H9 (cell line): ENCODE measurements at regions not wholly inside any gene's neighbourhood (a gene's known extent, or its start where the extent isn't known, plus 50 kb on each side); places are given as distances from the start of the nearest gene placed in this dataset.

ENCODE experiments used
- DNase-seq: peaks from one replicate; pipeline ENCODE4 v3.0.0-alpha.2; 2017
- H2AFZ ChIP-seq: one replicate; pipeline ENCODE4 v1.6.1; 2013; ENCODE audit warnings: mild to moderate bottlenecking, low read length, control low read depth, moderate library complexity
- H2AK5ac ChIP-seq: 2 replicates; pipeline ENCODE4 v1.6.1; 2013; ENCODE audit warnings: low read length, control low read depth, mixed read lengths; ENCODE audit not compliant: insufficient read length
- H2BK120ac ChIP-seq: one replicate; pipeline ENCODE4 v1.6.1; 2013; ENCODE audit warnings: low read depth, mild to moderate bottlenecking, low read length, control low read depth, inconsistent platforms; ENCODE audit not compliant: poor library complexity, severe bottlenecking
- H2BK12ac ChIP-seq: 2 replicates; pipeline ENCODE4 v1.6.1; 2013; ENCODE audit warnings: low read length, control low read depth, mixed read lengths, low read depth; ENCODE audit not compliant: insufficient read length
- H2BK15ac ChIP-seq: 2 replicates; pipeline ENCODE4 v1.6.1; 2013; ENCODE audit warnings: low read depth, low read length, control low read depth
- H2BK20ac ChIP-seq: one replicate; pipeline ENCODE4 v1.6.1; 2013; ENCODE audit warnings: low read depth, mild to moderate bottlenecking, low read length, control low read depth, inconsistent platforms; ENCODE audit not compliant: poor library complexity, severe bottlenecking
- H2BK5ac ChIP-seq: 2 replicates; pipeline ENCODE4 v1.6.1; 2013; ENCODE audit warnings: low read length, control low read depth, mixed read lengths; ENCODE audit not compliant: insufficient read length
- H3K14ac ChIP-seq: 2 replicates; pipeline ENCODE4 v1.6.1; 2013; ENCODE audit warnings: low read length, control low read depth; ENCODE audit not compliant: insufficient read depth
- H3K18ac ChIP-seq: 2 replicates; pipeline ENCODE4 v1.6.1; 2013; ENCODE audit warnings: low read depth, mild to moderate bottlenecking, mixed read lengths, low read length, control low read depth; ENCODE audit not compliant: insufficient read length
- H3K23ac ChIP-seq: 2 replicates; pipeline ENCODE4 v1.6.1; 2013; ENCODE audit warnings: low read length, control low read depth, mixed read lengths, low read depth; ENCODE audit not compliant: insufficient read length
- H3K23me2 ChIP-seq: 2 replicates; pipeline ENCODE4 v1.6.1; 2013; ENCODE audit warnings: low read depth, mild to moderate bottlenecking, mixed read lengths, low read length, control low read depth; ENCODE audit not compliant: insufficient read length, poor library complexity, severe bottlenecking
- H3K27ac ChIP-seq: 2 replicates; pipeline ENCODE4 v1.5.1; 2013; ENCODE audit warnings: low read length, control low read depth, mixed read lengths, low read depth; ENCODE audit not compliant: insufficient read length
- H3K27me3 ChIP-seq: 2 replicates; pipeline ENCODE4 v1.6.1; 2013; ENCODE audit warnings: low read length, control low read depth, inconsistent platforms; ENCODE audit not compliant: insufficient read depth
- H3K4ac ChIP-seq: 2 replicates; pipeline ENCODE4 v1.6.1; 2013; ENCODE audit warnings: low read depth, mild to moderate bottlenecking, control low read depth, inconsistent platforms, low read length, moderate library complexity
- H3K4me1 ChIP-seq: 2 replicates; pipeline ENCODE4 v1.6.1; 2013; ENCODE audit warnings: low read length, control low read depth, inconsistent platforms; ENCODE audit not compliant: insufficient read depth
- H3K4me2 ChIP-seq: 2 replicates; pipeline ENCODE4 v1.6.1; 2013; ENCODE audit warnings: low read length, control low read depth, mixed read lengths; ENCODE audit not compliant: insufficient read length, insufficient read depth
- H3K56ac ChIP-seq: 2 replicates; pipeline ENCODE4 v1.6.1; 2013; ENCODE audit warnings: low read depth, mild to moderate bottlenecking, mixed read lengths, low read length, control low read depth; ENCODE audit not compliant: insufficient read length
- H3K79me1 ChIP-seq: 2 replicates; pipeline ENCODE4 v1.6.1; 2013; ENCODE audit warnings: low read depth, mild to moderate bottlenecking, moderate library complexity, low read length, control low read depth, inconsistent platforms; ENCODE audit not compliant: insufficient read depth, poor library complexity, severe bottlenecking
- H3K79me2 ChIP-seq: 2 replicates; pipeline ENCODE4 v1.6.1; 2013; ENCODE audit warnings: low read length, control low read depth, inconsistent platforms; ENCODE audit not compliant: insufficient read depth
- H3K9ac ChIP-seq: 2 replicates; pipeline ENCODE4 v1.6.1; 2013; ENCODE audit warnings: low read length, control low read depth, mixed read lengths; ENCODE audit not compliant: insufficient read length; ENCODE audit errors: extremely low read depth
- H3K9me3 ChIP-seq: one replicate; pipeline ENCODE4 v1.6.1; 2013; ENCODE audit warnings: low read depth, low read length, inconsistent platforms; ENCODE audit not compliant: control insufficient read depth
- H3T11ph ChIP-seq: one replicate; pipeline ENCODE4 v1.6.1; 2013; ENCODE audit warnings: mild to moderate bottlenecking, low read length, control low read depth, inconsistent platforms
- H4K20me1 ChIP-seq: one replicate; pipeline ENCODE4 v1.6.1; 2013; ENCODE audit not compliant: control insufficient read depth, insufficient read length, insufficient read depth
- H4K5ac ChIP-seq: 2 replicates; pipeline ENCODE4 v1.6.1; 2013; ENCODE audit warnings: low read depth, mild to moderate bottlenecking, mixed read lengths, low read length, control low read depth; ENCODE audit not compliant: insufficient read length
- H4K8ac ChIP-seq: replicated peaks from 2 replicates; pipeline ENCODE4 v1.6.1; 2013; ENCODE audit warnings: low read length, control low read depth, mixed read lengths, low read depth; ENCODE audit not compliant: insufficient read length
- H4K91ac ChIP-seq: 2 replicates; pipeline ENCODE4 v1.6.1; 2013; ENCODE audit warnings: low read depth, mild to moderate bottlenecking, moderate library complexity, mixed read lengths, low read length, control low read depth; ENCODE audit not compliant: insufficient read length
- H3K27ac Mint-ChIP-seq, 3 experiments: 2 replicates in 2 of 3; 3 replicates in 1 of 3; pipeline ENCODE4 v1.8.0; 2020 to 2021; ENCODE audit warnings: mixed read lengths in 3 of 3, mild to moderate bottlenecking in 1 of 3, moderate library complexity in 1 of 3
- H3K27me3 Mint-ChIP-seq: 2 replicates; pipeline ENCODE4 v1.8.0; 2021; ENCODE audit warnings: low read depth, mild to moderate bottlenecking, moderate library complexity, mixed read lengths
- H3K36me3 Mint-ChIP-seq, 3 experiments: 2 replicates in 2 of 3; 3 replicates in 1 of 3; pipeline ENCODE4 v1.8.0; 2020 to 2021; ENCODE audit warnings: low read depth in 3 of 3, mixed read lengths in 3 of 3; ENCODE audit not compliant: insufficient read depth in 1 of 3
- H3K4me1 Mint-ChIP-seq, 2 experiments: 2 replicates each; pipeline ENCODE4 v1.8.0; 2020; ENCODE audit warnings: mixed read lengths in 2 of 2
- H3K4me3 Mint-ChIP-seq, 2 experiments: 2 replicates in 1 of 2; 3 replicates in 1 of 2; pipeline ENCODE4 v1.8.0; 2020 to 2021; ENCODE audit warnings: mild to moderate bottlenecking in 2 of 2, mixed read lengths in 2 of 2, moderate library complexity in 1 of 2
- H3K9me3 Mint-ChIP-seq, 2 experiments: 2 replicates in 1 of 2; 3 replicates in 1 of 2; pipeline ENCODE4 v1.8.0; 2020; ENCODE audit warnings: mild to moderate bottlenecking in 2 of 2, mixed read lengths in 2 of 2, moderate library complexity in 1 of 2
- CTCF ChIP-seq: fragments of 200-600 bp; sonication (generic); conservative IDR thresholded peaks from 3 replicates; pipeline ENCODE4 v1.8.0; 2021; ENCODE audit warnings: antibody characterized with exemption, mild to moderate bottlenecking
- WGBS: extraction: QIAGEN DNeasy Blood & Tissue Kit; methylation state at CpG from one replicate; pipeline ENCODE4 v1.1.7; 2013; ENCODE audit warnings: missing lambda C conversion rate, low lambda C conversion rate, mixed read lengths; ENCODE audit not compliant: insufficient read length; ENCODE audit errors: extremely low coverage; 5-methylcytosine and 5-hydroxymethylcytosine counted together

- Mint-ChIP-seq H3K9me3 (no peaks in the 10 kb centered on the region; a peak in 1 of 5 replicates), H3K27me3 (no peaks in the 10 kb centered on the region), H3K36me3 (no peaks in the 10 kb centered on the region), H3K4me1 (no peaks in the 10 kb centered on the region), H3K27ac (no peak overlapping the region), H3K4me3 (no peak overlapping the region)
- Histone ChIP-seq H4K8ac (no peak overlapping the region), H3K79me2 (no peaks in the 10 kb centered on the region), H3K4ac (no peak overlapping the region), H2BK20ac (no peak overlapping the region), H3K27ac (no peak overlapping the region), H3K23me2 (no peaks in the 10 kb centered on the region), H2BK5ac (no peak overlapping the region), H2BK120ac (no peak overlapping the region), H3K9me3 (no peaks in the 10 kb centered on the region), H3K18ac (no peak overlapping the region), H2AFZ (no peak overlapping the region), H3K4me2 (no peak overlapping the region), H4K5ac (no peak overlapping the region), H3K4me1 (no peaks in the 10 kb centered on the region; the same call in 1 of the 2 replicates), H2BK15ac (no peak overlapping the region), H3T11ph (no peak overlapping the region), H4K20me1 (no peaks in the 10 kb centered on the region), H3K14ac (no peak overlapping the region), H2BK12ac (no peak overlapping the region), H4K91ac (no peak overlapping the region), H3K9ac (no peak overlapping the region), H3K23ac (no peak overlapping the region), H2AK5ac (no peak overlapping the region), H3K79me1 (no peaks in the 10 kb centered on the region), H3K56ac (no peak overlapping the region), H3K27me3 (no peaks in the 10 kb centered on the region)
- TF ChIP-seq CTCF = no peak
- DNase-seq = no peak
- no CpG with 5 or more reads among the region's 1 CpG for WGBS
Measured at GRCh38 chr9:78881295-78881694, 584.4 kb downstream of the PSAT1 start.
